ENCODE measurements at regions not wholly inside any gene's neighbourhood (a gene's known extent, or its start where the extent isn't known, plus 50 kb on each side); places are given as distances from the start of the nearest gene placed in this dataset.

DNA sequence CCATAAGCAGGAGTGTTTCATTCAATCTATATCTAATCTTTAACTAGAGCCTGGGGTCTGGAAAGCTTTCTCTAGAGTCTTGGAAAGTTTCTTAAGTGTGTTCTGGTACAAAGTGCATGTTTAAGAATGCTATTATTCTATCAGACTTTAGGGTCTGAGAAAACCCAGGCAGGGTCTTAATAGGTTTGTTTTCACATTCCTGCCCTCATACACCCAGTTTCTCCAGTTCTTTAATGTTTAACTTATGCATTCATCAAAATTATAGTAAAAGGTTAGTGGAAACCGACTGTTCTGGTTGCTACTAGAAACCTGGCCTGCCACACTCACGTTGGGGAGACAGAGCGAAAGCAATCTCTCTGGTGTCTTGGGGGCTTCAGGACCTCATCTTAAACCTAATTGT is 102.9 kb upstream of the WDR72 start:
- Histone ChIP-seq H3K4me2 (ENCODE audit: low read depth, low read length, poor library complexity, severe bottlenecking) (no peak overlapping the region), H3K9me3 (ENCODE audit: insufficient read depth, low read depth, low read length) (no peaks in the 10 kb centered on the region), H3F3A (ENCODE audit: low read depth) (no peaks in the 10 kb centered on the region), H3K9ac (ENCODE audit: low read depth, low read length, poor library complexity, severe bottlenecking) (no peak overlapping the region), H2AFZ (ENCODE audit: low read length) (no peak overlapping the region), H3K79me2 (ENCODE audit: insufficient read depth, low read length) (no peaks in the 10 kb centered on the region), H3K9me2 (replicated peaks; ENCODE audit: low read depth, low read length) (no peaks in the 10 kb centered on the region), H3K36me3 (ENCODE audit: insufficient read depth, low read length) (no peaks in the 10 kb centered on the region), H3K4me3 (ENCODE audit: low read length, poor library complexity, severe bottlenecking) (no peak overlapping the region), H3K4me1 (ENCODE audit: insufficient read depth, low read length, poor library complexity, severe bottlenecking) (no peaks in the 10 kb centered on the region), H4K20me1 (ENCODE audit: insufficient read depth, low read length, poor library complexity, severe bottlenecking) (no peaks in the 10 kb centered on the region), H3K27me3 (ENCODE audit: insufficient read depth, low read length, poor library complexity, severe bottlenecking) (no peaks in the 10 kb centered on the region)
- no peak for TF ChIP-seq EZH2phosphoT487 (IDR thresholded peaks at IDR 0.05; ENCODE audit: borderline replicate concordance)
- TF ChIP-seq, protein P1, sequence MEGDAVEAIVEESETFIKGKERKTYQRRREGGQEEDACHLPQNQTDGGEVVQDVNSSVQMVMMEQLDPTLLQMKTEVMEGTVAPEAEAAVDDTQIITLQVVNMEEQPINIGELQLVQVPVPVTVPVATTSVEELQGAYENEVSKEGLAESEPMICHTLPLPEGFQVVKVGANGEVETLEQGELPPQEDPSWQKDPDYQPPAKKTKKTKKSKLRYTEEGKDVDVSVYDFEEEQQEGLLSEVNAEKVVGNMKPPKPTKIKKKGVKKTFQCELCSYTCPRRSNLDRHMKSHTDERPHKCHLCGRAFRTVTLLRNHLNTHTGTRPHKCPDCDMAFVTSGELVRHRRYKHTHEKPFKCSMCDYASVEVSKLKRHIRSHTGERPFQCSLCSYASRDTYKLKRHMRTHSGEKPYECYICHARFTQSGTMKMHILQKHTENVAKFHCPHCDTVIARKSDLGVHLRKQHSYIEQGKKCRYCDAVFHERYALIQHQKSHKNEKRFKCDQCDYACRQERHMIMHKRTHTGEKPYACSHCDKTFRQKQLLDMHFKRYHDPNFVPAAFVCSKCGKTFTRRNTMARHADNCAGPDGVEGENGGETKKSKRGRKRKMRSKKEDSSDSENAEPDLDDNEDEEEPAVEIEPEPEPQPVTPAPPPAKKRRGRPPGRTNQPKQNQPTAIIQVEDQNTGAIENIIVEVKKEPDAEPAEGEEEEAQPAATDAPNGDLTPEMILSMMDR (conservative IDR thresholded peaks at IDR 0.05; ENCODE audit: low read length), result no peak

DNA sequence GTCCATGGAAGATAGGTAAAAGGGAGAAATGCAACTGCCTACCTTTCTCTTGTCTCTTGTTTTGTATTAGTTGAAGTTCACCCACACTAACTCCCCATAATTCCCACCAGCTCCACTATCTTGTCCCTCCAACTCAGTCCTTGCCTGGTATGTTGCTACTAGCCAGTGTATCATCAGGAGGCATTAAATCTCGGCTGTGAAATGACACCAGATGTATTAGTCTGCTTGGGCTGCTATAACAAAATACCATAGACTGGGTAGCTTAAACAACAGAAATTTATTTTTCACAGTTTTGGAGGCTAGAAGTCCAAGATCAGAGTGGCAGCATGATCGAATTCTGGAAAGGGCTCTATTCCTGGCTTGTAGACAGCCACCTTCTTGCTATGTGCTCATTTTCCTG is 102.3 kb upstream of the WDR72 start:
- no peak overlapping the region for H2AFZ ChIP-seq (ENCODE audit: low read length)
- no peaks in the 10 kb centered on the region for H3K36me3 ChIP-seq (ENCODE audit: insufficient read depth, low read length)
- H3K9me2 ChIP-seq (replicated peaks; ENCODE audit: low read depth, low read length), result no peaks in the 10 kb centered on the region
- H3K4me2 ChIP-seq (ENCODE audit: low read depth, low read length, poor library complexity, severe bottlenecking), result no peak overlapping the region
- no peak overlapping the region for H3K9ac ChIP-seq (ENCODE audit: low read depth, low read length, poor library complexity, severe bottlenecking)
- H4K20me1 ChIP-seq (ENCODE audit: insufficient read depth, low read length, poor library complexity, severe bottlenecking), result no peaks in the 10 kb centered on the region
- no peaks in the 10 kb centered on the region for H3K4me1 ChIP-seq (ENCODE audit: insufficient read depth, low read length, poor library complexity, severe bottlenecking)
- TF ChIP-seq EZH2phosphoT487 (IDR thresholded peaks at IDR 0.05; ENCODE audit: borderline replicate concordance), result no peak
- TF ChIP-seq, protein P1 (conservative IDR thresholded peaks at IDR 0.05; ENCODE audit: low read length), result no peak
- no peaks in the 10 kb centered on the region for H3K79me2 ChIP-seq (ENCODE audit: insufficient read depth, low read length)
- no peaks in the 10 kb centered on the region for H3F3A ChIP-seq (ENCODE audit: low read depth)
- H3K4me3 ChIP-seq (ENCODE audit: low read length, poor library complexity, severe bottlenecking), result no peak overlapping the region
- no peaks in the 10 kb centered on the region for H3K9me3 ChIP-seq (ENCODE audit: insufficient read depth, low read depth, low read length)
- no peaks in the 10 kb centered on the region for H3K27me3 ChIP-seq (ENCODE audit: insufficient read depth, low read length, poor library complexity, severe bottlenecking)

DNA sequence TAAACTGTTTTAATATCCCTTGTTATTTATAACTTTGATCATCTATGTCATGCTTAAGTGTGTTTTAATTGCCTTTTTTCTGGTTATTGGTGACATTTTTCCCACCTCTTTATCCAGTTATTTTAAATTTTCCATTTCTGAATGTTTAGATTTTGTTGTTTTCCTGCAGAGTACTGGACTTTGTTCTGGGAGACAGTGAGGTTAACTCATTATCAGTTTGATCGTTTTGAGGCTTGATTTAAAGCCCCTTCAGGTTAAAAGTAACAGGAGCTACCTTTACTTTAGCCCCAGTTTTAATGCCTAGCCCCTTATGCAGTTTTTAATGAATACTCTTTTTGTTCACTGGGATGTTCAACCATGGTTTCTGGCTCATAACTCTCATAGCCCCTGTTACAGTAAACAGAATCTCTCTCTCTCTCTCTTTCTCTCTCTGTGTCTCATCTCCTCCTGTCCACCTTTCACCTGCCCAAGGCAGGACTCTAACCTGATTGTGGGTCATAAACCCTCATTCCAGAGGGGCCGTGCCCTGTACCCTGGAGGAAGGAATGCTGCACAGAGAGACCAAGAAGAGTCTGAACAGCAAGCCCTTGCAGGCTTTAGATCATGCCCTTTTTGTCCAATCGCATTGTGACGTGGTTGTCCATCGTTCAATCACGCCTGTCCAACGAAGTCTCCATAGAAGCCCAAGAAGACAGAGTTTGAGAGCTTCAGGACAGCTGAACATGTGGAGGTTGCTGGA is 91.8 kb upstream of the WDR72 start:
- H4K20me1 ChIP-seq (ENCODE audit: insufficient read depth, low read length, poor library complexity, severe bottlenecking), result no peaks in the 10 kb centered on the region
- TF ChIP-seq, protein P1 (conservative IDR thresholded peaks at IDR 0.05; ENCODE audit: low read length), result no peak
- no peak for TF ChIP-seq EZH2phosphoT487 (IDR thresholded peaks at IDR 0.05; ENCODE audit: borderline replicate concordance)

More for the DNA sequence above, 91.8 kb upstream of the WDR72 start:
- H3K4me1 ChIP-seq (ENCODE audit: insufficient read depth, low read length, poor library complexity, severe bottlenecking), result no peaks in the 10 kb centered on the region
- H3K9ac ChIP-seq (ENCODE audit: low read depth, low read length, poor library complexity, severe bottlenecking), result no peak overlapping the region
- no peak overlapping the region for H2AFZ ChIP-seq (ENCODE audit: low read length)
- H3F3A ChIP-seq (ENCODE audit: low read depth), result no peaks in the 10 kb centered on the region
- no peak overlapping the region for H3K4me2 ChIP-seq (ENCODE audit: low read depth, low read length, poor library complexity, severe bottlenecking)
- H3K27me3 ChIP-seq (ENCODE audit: insufficient read depth, low read length, poor library complexity, severe bottlenecking), result no peaks in the 10 kb centered on the region
- no peaks in the 10 kb centered on the region for H3K79me2 ChIP-seq (ENCODE audit: insufficient read depth, low read length)
- H3K4me3 ChIP-seq (ENCODE audit: low read length, poor library complexity, severe bottlenecking), result no peak overlapping the region
- no peaks in the 10 kb centered on the region for H3K9me3 ChIP-seq (ENCODE audit: insufficient read depth, low read depth, low read length)
- H3K36me3 ChIP-seq (ENCODE audit: insufficient read depth, low read length), result no peaks in the 10 kb centered on the region
- no peaks in the 10 kb centered on the region for H3K9me2 ChIP-seq (replicated peaks; ENCODE audit: low read depth, low read length)

All from Loucy (cell line).